Nephron progenitor cell (in vitro differentiated cells): ENCODE measurements at regions not wholly inside any gene's neighbourhood (a gene's known extent, or its start where the extent isn't known, plus 50 kb on each side); places are given as distances from the start of the nearest gene placed in this dataset.

ENCODE experiments used
- DNase-seq: peaks from one replicate; pipeline ENCODE4 v3.0.0; 2021
- H3K27ac Mint-ChIP-seq: 2 replicates; pipeline ENCODE4 v1.8.0; 2021; ENCODE audit warnings: mild to moderate bottlenecking, moderate library complexity, mixed read lengths
- H3K27me3 Mint-ChIP-seq: 2 replicates; pipeline ENCODE4 v1.8.0; 2021; ENCODE audit warnings: mild to moderate bottlenecking, low read depth, mixed read lengths; ENCODE audit not compliant: poor library complexity
- H3K36me3 Mint-ChIP-seq: 2 replicates; pipeline ENCODE4 v1.8.0; 2021; ENCODE audit warnings: low read depth, mixed read lengths
- H3K4me1 Mint-ChIP-seq: 2 replicates; pipeline ENCODE4 v1.8.0; 2021; ENCODE audit warnings: mixed read lengths
- H3K4me3 Mint-ChIP-seq: 2 replicates; pipeline ENCODE4 v1.8.0; 2021; ENCODE audit warnings: mild to moderate bottlenecking, moderate library complexity, mixed read lengths
- H3K9me3 Mint-ChIP-seq: 2 replicates; pipeline ENCODE4 v1.8.0; 2021; ENCODE audit warnings: mild to moderate bottlenecking, moderate library complexity, mixed read lengths
- TF ChIP-seq, protein P1 (sequence below): fragments of 200-600 bp; sonication (generic); IDR thresholded peaks from 2 replicates; pipeline ENCODE4 v1.5.0; 2021; ENCODE audit warnings: antibody characterized with exemption

DNA sequence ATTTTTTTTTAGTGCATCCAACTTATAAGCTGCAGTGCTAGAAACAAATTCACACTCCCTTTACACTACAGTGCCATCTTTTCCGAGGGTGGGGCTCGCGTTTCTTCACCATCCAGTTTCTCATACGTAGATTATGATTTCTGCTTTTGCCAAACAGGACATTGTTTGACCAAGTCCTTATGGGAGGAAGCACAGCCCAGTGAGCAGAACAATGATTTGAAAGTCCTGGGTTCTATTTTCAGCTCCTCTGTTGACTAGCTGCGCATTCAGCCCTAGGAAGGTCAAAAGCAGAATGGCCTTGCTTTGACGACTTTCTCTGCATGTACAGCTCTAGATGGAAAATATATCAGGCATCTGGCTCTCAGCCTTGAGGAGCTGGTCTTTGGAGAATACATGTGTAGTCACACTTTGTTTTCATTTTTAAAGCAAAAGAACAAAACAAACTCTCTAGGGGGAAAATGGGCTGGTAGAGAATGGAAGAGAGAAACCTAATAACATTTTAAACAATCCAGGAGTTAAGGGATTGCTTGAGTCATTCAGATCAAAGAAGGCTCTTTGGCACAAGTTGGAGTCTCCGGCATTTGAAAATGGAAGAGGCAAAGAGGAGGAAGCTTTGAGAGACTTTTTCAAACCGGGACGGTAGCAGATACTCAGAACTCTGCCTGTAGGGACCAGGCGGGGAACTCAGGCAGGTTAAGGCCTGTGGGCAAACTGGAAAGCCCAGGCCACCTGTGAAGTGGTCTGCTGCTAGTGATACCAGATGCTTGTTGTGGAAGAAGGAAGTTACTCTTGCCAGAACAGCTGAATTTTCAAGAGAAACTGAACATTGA is 257.3 kb upstream of the PLEKHG7 start:
- peaks cover 4% of the 10 kb centered on the region for H3K4me1 Mint-ChIP-seq
- TF ChIP-seq, protein P1, sequence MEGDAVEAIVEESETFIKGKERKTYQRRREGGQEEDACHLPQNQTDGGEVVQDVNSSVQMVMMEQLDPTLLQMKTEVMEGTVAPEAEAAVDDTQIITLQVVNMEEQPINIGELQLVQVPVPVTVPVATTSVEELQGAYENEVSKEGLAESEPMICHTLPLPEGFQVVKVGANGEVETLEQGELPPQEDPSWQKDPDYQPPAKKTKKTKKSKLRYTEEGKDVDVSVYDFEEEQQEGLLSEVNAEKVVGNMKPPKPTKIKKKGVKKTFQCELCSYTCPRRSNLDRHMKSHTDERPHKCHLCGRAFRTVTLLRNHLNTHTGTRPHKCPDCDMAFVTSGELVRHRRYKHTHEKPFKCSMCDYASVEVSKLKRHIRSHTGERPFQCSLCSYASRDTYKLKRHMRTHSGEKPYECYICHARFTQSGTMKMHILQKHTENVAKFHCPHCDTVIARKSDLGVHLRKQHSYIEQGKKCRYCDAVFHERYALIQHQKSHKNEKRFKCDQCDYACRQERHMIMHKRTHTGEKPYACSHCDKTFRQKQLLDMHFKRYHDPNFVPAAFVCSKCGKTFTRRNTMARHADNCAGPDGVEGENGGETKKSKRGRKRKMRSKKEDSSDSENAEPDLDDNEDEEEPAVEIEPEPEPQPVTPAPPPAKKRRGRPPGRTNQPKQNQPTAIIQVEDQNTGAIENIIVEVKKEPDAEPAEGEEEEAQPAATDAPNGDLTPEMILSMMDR = no peak
- H3K27ac Mint-ChIP-seq = no peak overlapping the region
- H3K27me3 Mint-ChIP-seq = peaks cover 7% of the 10 kb centered on the region
- H3K4me3 Mint-ChIP-seq = no peak overlapping the region
- no peaks in the 10 kb centered on the region for H3K36me3 Mint-ChIP-seq
- no peaks in the 10 kb centered on the region for H3K9me3 Mint-ChIP-seq
- no peak for DNase-seq

DNA sequence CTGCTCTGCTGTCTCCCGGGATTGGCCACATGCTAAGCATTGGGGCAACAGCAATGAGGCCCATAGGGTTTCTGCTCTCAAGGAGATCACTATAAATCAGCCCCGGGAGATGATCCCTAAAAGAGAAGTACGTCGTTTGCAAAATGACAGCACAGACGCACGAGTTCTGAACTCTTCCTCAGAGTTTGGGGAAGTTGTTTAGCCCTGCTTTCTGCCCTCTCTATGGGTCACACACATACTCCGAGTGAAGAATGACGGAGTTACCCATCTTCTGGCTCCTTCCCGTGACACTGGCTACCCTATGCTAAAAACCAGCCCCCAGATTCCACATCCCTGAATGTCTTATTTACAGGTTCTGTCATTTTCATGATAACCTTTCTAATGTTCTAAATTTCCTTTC is 258.0 kb upstream of the PLEKHG7 start:
- Mint-ChIP-seq H3K4me1 (peaks cover 4% of the 10 kb centered on the region), H3K27ac (no peak overlapping the region), H3K36me3 (no peaks in the 10 kb centered on the region), H3K9me3 (no peaks in the 10 kb centered on the region), H3K4me3 (no peak overlapping the region), H3K27me3 (peaks cover 4% of the 10 kb centered on the region)
- TF ChIP-seq, protein P1 = no peak
- DNase-seq = no peak

DNA sequence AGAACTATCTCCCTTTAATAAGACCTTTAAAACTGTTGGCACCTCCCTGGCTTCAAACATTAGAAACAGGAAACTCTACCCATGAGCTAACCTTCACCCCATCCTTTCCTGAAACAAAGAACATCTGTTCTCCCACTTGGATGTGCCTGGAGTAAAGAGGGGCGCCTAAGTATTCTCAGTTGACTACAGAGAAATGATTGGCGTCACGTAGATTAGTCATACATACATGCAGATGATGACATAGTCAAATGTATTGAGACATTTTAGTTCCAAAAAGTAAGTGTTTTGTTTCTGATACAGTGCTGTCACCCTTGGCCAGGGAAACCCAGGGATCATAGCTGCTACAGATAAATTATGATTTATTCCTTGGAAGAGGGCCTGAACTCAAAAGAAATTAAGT is 260.0 kb upstream of the PLEKHG7 start:
- Mint-ChIP-seq H3K4me3 (no peak overlapping the region), H3K27ac (no peak overlapping the region), H3K36me3 (no peaks in the 10 kb centered on the region), H3K27me3 (peaks cover 4% of the 10 kb centered on the region), H3K4me1 (peaks cover 4% of the 10 kb centered on the region), H3K9me3 (no peaks in the 10 kb centered on the region)
- TF ChIP-seq, protein P1 = no peak
- DNase-seq = no peak

DNA sequence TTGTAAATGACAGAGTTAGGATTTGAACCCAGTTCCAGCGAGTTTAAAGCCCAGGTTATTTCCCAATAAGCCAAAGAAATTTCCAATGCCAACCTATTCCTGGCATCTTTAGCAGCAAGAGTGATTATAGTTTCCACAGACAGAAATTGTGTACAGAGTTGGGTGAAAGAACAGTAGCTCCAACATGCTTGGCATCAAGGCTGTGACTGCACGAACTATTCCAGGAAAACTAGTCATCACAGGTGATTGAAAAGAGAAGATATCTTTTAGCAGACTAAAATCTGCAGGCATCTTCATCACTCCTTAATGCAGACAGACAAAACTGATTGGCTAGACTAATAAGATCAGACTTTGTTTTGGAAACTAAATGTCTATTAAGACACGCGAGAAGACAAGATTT is 262.7 kb upstream of the PLEKHG7 start:
- Mint-ChIP-seq H3K9me3 (no peaks in the 10 kb centered on the region), H3K27me3 (peaks cover 4% of the 10 kb centered on the region), H3K4me3 (no peak overlapping the region), H3K27ac (no peak overlapping the region), H3K36me3 (no peaks in the 10 kb centered on the region), H3K4me1 (peaks cover 3% of the 10 kb centered on the region)
- TF ChIP-seq, protein P1 = no peak
- DNase-seq = no peak

DNA sequence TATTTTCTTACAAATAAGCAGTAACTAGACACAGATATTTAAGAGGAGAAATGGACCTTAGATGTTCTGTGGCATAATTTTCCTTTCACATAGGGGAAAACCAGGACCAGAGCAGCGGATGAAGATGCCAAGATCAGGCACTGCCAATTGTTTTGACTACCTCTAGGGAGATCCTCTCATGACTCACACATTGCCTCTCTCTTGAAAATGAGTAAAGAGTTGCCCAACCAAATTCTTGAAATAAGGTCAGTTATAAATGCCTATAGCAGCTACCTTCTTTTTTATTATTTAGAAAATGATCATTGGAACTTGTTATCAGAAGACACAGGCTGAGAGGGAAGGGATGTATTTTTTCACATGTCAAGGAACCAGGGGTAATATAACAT is 263.4 kb upstream of the PLEKHG7 start:
- Mint-ChIP-seq H3K27me3 (peaks cover 4% of the 10 kb centered on the region), H3K36me3 (no peaks in the 10 kb centered on the region), H3K27ac (no peak overlapping the region)

More for the DNA sequence above, 263.4 kb upstream of the PLEKHG7 start:
- TF ChIP-seq, protein P1 = no peak
- H3K4me1 Mint-ChIP-seq = no peaks in the 10 kb centered on the region
- H3K4me3 Mint-ChIP-seq = no peak overlapping the region
- no peaks in the 10 kb centered on the region for H3K9me3 Mint-ChIP-seq
- DNase-seq = no peak
